ENCODE measurements at regions not wholly inside any gene's neighbourhood (a gene's known extent, or its start where the extent isn't known, plus 50 kb on each side); places are given as distances from the start of the nearest gene placed in this dataset.

GRCh38 chr2:46816846-46817726 is 98.5 kb downstream of the MCFD2 start:
- TF ChIP-seq CTCF (IDR thresholded peaks at IDR 0.05): no peak
- TF ChIP-seq POLR2A (IDR thresholded peaks at IDR 0.05): no peak
- no peak for TF ChIP-seq EP300 (IDR thresholded peaks at IDR 0.05; ENCODE audit: low read depth)
